Stimulated activated naive CD8-positive, alpha-beta T cell treated with anti-CD3 and anti-CD28 coated beads, Interleukin-15, Interleukin-2, amounts not matched to agents 100 U/mL and 50 U/mL, for 24 hours (primary cell): ENCODE measurements at regions not wholly inside any gene's neighbourhood (a gene's known extent, or its start where the extent isn't known, plus 50 kb on each side); places are given as distances from the start of the nearest gene placed in this dataset.
"Not testable (repeated sequence)": the region's sequence is repeated elsewhere in the genome, so short reads cannot be mapped to it uniquely, and the experiment has no call there.

Source experiments
- ATAC-seq: fragments of 150-1000 bp; cut with Tn5 transposase; one replicate; pipeline ENCODE4 v1.10.0; 2021
- DNase-seq: peaks from one replicate; pipeline ENCODE4 v3.0.0; 2021

- DNase-seq = not testable (repeated sequence)
Observed at GRCh38 chr3:157581956-157582636, 78.9 kb upstream of the VEPH1 start.

GRCh38 chr3:157581371-157581770 lies 78.2 kb upstream of the VEPH1 start:
- DNase-seq (no peak), ATAC-seq (no peak)

More at GRCh38 chr3:157581956-157582636, 78.9 kb upstream of the VEPH1 start:
- not testable (repeated sequence) for ATAC-seq

- DNase-seq (no peak), ATAC-seq (no peak)
Observed at GRCh38 chr3:157578181-157578580, 75.0 kb upstream of the VEPH1 start.

GRCh38 chr3:157574531-157574930 lies 71.3 kb upstream of the VEPH1 start:
- no peak for DNase-seq
- ATAC-seq = no peak

- ATAC-seq (no peak), DNase-seq (no peak)
Observed at GRCh38 chr3:157573780-157574378, 70.7 kb upstream of the VEPH1 start.

- DNase-seq = no peak
- ATAC-seq = no peak
Observed at GRCh38 chr3:157573281-157573680, 70.1 kb upstream of the VEPH1 start.

- DNase-seq (peak; percentile 17), ATAC-seq (peak; percentile 28)
Observed at GRCh38 chr3:157572559-157573270, 69.5 kb upstream of the VEPH1 start.

- ATAC-seq = no peak
Observed at GRCh38 chr3:157566596-157566995, 63.4 kb upstream of the VEPH1 start.

GRCh38 chr3:157559401-157559800 lies 56.2 kb upstream of the VEPH1 start:
- ATAC-seq = no peak
- DNase-seq = no peak

More at GRCh38 chr3:157566596-157566995, 63.4 kb upstream of the VEPH1 start:
- DNase-seq = no peak
